Neural cell (in vitro differentiated cells): ENCODE measurements at regions not wholly inside any gene's neighbourhood (a gene's known extent, or its start where the extent isn't known, plus 50 kb on each side); places are given as distances from the start of the nearest gene placed in this dataset.

Source experiments
- H2AFZ ChIP-seq: fragments of 200-600, 300-800 bp; sonication (generic), shearing (Covaris generic); 2 replicates; pipeline ENCODE4 v1.6.0; 2014; ENCODE audit warnings: low read depth, mild to moderate bottlenecking, antibody characterized with exemption, low read length, moderate library complexity
- H3F3A ChIP-seq: fragments of 200-600 bp; shearing (Covaris generic); 2 replicates; pipeline ENCODE4 v1.6.1; 2016; ENCODE audit warnings: mild to moderate bottlenecking, moderate library complexity, mixed read lengths, antibody characterized with exemption, low read length; ENCODE audit not compliant: insufficient read depth, poor library complexity, severe bottlenecking
- H3K27ac ChIP-seq: fragments of 200-600, 300-800 bp; sonication (generic), shearing (Covaris generic); 2 replicates; pipeline ENCODE4 v1.5.1; 2014; ENCODE audit warnings: mild to moderate bottlenecking, low read length, moderate library complexity
- H3K27me3 ChIP-seq: fragments of 300-800, 200-600 bp; sonication (generic), shearing (Covaris generic); 2 replicates; pipeline ENCODE4 v1.6.0; 2014; ENCODE audit warnings: mild to moderate bottlenecking, low read depth, low read length, moderate library complexity; ENCODE audit not compliant: insufficient read depth
- H3K36me3 ChIP-seq: fragments of 300-800, 200-600 bp; sonication (generic), shearing (Covaris generic); 2 replicates; pipeline ENCODE4 v1.5.1; 2014; ENCODE audit warnings: mild to moderate bottlenecking, antibody characterized with exemption, low read length, moderate library complexity; ENCODE audit not compliant: insufficient read depth
- H3K4me2 ChIP-seq: fragments of 300-800, 200-600 bp; sonication (generic), shearing (Covaris generic); 2 replicates; pipeline ENCODE4 v1.6.0; 2014; ENCODE audit warnings: mild to moderate bottlenecking, low read length
- H3K4me3 ChIP-seq: fragments of 300-800, 200-600 bp; sonication (generic), shearing (Covaris generic); 2 replicates; pipeline ENCODE4 v1.5.1; 2014; ENCODE audit warnings: mild to moderate bottlenecking, low read length, moderate library complexity
- H3K79me2 ChIP-seq: fragments of 200-600 bp; shearing (Covaris generic); replicated peaks from 2 replicates; pipeline ENCODE4 v1.6.0; 2014; ENCODE audit warnings: mild to moderate bottlenecking, low read length, moderate library complexity; ENCODE audit not compliant: insufficient read depth
- H3K9ac ChIP-seq: fragments of 300-800, 200-600 bp; sonication (generic), shearing (Covaris generic); 2 replicates; pipeline ENCODE4 v1.6.1; 2016; ENCODE audit warnings: mild to moderate bottlenecking, low read length, mixed read lengths
- H3K9me2 ChIP-seq: fragments of 200-600 bp; shearing (Covaris generic); 2 replicates; pipeline ENCODE4 v1.6.1; 2016; ENCODE audit warnings: mild to moderate bottlenecking, low read length, mixed read lengths; ENCODE audit not compliant: insufficient read depth
- H3K9me3 ChIP-seq: fragments of 200-600, 300-800 bp; sonication (generic), shearing (Covaris generic); 2 replicates; pipeline ENCODE4 v1.6.1; 2016; ENCODE audit warnings: mild to moderate bottlenecking, mixed run types, low read length, moderate library complexity, mixed read lengths
- H4K20me1 ChIP-seq: fragments of 200-600 bp; shearing (Covaris generic); 2 replicates; pipeline ENCODE4 v1.6.1; 2016; ENCODE audit warnings: mild to moderate bottlenecking, mixed run types; ENCODE audit not compliant: insufficient read depth
- EP300 ChIP-seq: fragments of 450-650 bp; conservative IDR thresholded peaks from 2 replicates; pipeline ENCODE4 v1.6.1; 2014; ENCODE audit warnings: antibody characterized with exemption, mild to moderate bottlenecking, moderate library complexity; ENCODE audit not compliant: poor library complexity, severe bottlenecking
- EZH2 ChIP-seq: fragments of 200-600, 300-800 bp; shearing (Covaris generic), sonication (generic); IDR thresholded peaks from 2 replicates; pipeline ENCODE4 v1.6.1; 2014; ENCODE audit warnings: antibody characterized with exemption, low read length, borderline replicate concordance, mild to moderate bottlenecking; ENCODE audit not compliant: insufficient read depth, poor library complexity, severe bottlenecking
- MXI1 ChIP-seq: fragments of 450-650 bp; conservative IDR thresholded peaks from 2 replicates; pipeline ENCODE4 v1.6.1; 2014; ENCODE audit warnings: antibody characterized with exemption, mild to moderate bottlenecking; ENCODE audit not compliant: poor library complexity, severe bottlenecking
- POLR2AphosphoS5 ChIP-seq: IDR thresholded peaks from 2 replicates; pipeline ENCODE4 v1.6.1; 2012
- RAD21 ChIP-seq: fragments of 450-650 bp; conservative IDR thresholded peaks from 2 replicates; pipeline ENCODE4 v1.6.1; 2014; ENCODE audit warnings: antibody characterized with exemption, mild to moderate bottlenecking, moderate library complexity
- SMC3 ChIP-seq: fragments of 450-650 bp; conservative IDR thresholded peaks from 2 replicates; pipeline ENCODE4 v1.6.1; 2014; ENCODE audit warnings: antibody characterized with exemption, mild to moderate bottlenecking, moderate library complexity; ENCODE audit not compliant: poor library complexity
- TAF1 ChIP-seq: IDR thresholded peaks from 2 replicates; pipeline ENCODE4 v1.6.1; 2012; ENCODE audit warnings: low read depth
- TF ChIP-seq, protein P1 (sequence below): fragments of 450-650 bp; IDR thresholded peaks from 2 replicates; pipeline ENCODE4 v1.5.1; 2014; ENCODE audit warnings: antibody characterized with exemption, mild to moderate bottlenecking, moderate library complexity; ENCODE audit not compliant: poor library complexity, severe bottlenecking
- TF ChIP-seq, protein P2 (sequence below): IDR thresholded peaks from 2 replicates; pipeline ENCODE4 v1.6.1; 2012; ENCODE audit warnings: borderline replicate concordance

DNA sequence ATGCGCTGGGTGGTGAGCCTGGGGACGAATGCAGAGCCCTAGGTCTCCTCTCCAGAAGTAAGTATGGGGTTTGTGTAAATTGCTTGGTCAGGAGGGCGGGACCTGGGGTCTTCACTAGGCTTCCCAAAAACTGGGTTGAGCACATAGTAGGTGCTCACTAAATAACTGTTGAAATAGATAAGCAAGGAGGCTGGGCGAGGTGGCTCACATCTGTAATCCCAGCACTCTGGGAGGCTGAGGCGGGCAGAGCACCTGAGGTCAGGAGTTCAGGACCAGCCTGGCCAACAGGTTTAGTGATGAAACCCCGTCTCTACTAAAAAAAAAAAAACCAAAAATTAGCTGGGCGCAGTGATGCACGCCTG, 163.9 kb upstream of the IER5L start:
- Histone ChIP-seq H3K27ac (no peak overlapping the region), H3F3A (no peaks in the 10 kb centered on the region), H2AFZ (no peak overlapping the region)

DNA sequence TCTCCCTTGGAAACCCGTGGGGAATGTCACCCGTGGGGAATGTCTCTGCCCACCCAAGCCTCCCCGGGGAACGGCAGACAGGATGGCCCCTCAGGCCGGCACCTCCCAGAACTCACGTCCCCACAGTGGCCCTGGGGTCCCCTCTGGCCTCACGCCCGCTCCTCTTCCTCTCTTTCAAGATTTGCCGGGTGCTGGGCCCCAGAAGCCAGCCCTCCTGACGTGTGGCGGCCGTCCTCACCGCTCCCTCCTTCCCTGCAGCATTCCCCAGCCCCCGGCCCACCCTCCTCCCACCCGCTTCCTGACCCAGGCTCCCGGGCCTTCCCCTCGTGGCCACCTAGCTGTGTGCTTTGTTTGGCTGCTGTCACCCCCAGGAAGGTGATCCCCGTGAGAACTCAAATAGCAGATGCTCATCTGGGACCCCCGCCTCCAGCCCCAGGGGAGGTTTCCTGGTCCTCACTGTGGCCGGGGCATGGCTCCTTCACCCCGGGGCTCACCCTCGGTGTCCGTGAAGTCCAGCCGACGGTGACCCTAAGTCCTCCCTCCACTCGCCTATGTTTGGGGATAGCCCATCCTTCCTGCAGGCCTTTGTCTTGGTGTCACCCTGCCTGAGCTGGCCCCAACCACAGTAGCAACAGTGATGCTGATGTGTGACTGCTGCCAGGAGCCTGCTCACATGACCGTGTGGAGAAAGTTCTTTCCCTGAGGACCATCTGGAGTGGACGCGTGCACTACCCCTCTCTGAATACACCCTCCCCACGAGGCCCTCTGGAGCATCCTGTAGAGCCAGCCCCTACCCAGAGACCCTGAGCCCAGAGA, 163.3 kb upstream of the IER5L start:
- Histone ChIP-seq H3K9ac (no peak overlapping the region), H3K27ac (no peak overlapping the region), H2AFZ (no peak overlapping the region), H3K4me2 (no peak overlapping the region), H3F3A (no peaks in the 10 kb centered on the region), H4K20me1 (no peaks in the 10 kb centered on the region), H3K4me3 (no peak overlapping the region), H3K36me3 (no peaks in the 10 kb centered on the region), H3K79me2 (no peaks in the 10 kb centered on the region), H3K9me2 (no peaks in the 10 kb centered on the region), H3K9me3 (no peaks in the 10 kb centered on the region), H3K27me3 (no peaks in the 10 kb centered on the region)
- TF ChIP-seq SMC3, result no peak
- TF ChIP-seq EP300, result no peak
- TF ChIP-seq POLR2AphosphoS5, result no peak
- no peak for TF ChIP-seq TAF1
- TF ChIP-seq EZH2, result no peak
- TF ChIP-seq MXI1, result no peak
- TF ChIP-seq RAD21, result no peak
- TF ChIP-seq, protein P1, sequence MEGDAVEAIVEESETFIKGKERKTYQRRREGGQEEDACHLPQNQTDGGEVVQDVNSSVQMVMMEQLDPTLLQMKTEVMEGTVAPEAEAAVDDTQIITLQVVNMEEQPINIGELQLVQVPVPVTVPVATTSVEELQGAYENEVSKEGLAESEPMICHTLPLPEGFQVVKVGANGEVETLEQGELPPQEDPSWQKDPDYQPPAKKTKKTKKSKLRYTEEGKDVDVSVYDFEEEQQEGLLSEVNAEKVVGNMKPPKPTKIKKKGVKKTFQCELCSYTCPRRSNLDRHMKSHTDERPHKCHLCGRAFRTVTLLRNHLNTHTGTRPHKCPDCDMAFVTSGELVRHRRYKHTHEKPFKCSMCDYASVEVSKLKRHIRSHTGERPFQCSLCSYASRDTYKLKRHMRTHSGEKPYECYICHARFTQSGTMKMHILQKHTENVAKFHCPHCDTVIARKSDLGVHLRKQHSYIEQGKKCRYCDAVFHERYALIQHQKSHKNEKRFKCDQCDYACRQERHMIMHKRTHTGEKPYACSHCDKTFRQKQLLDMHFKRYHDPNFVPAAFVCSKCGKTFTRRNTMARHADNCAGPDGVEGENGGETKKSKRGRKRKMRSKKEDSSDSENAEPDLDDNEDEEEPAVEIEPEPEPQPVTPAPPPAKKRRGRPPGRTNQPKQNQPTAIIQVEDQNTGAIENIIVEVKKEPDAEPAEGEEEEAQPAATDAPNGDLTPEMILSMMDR, result no peak
- TF ChIP-seq, protein P2, sequence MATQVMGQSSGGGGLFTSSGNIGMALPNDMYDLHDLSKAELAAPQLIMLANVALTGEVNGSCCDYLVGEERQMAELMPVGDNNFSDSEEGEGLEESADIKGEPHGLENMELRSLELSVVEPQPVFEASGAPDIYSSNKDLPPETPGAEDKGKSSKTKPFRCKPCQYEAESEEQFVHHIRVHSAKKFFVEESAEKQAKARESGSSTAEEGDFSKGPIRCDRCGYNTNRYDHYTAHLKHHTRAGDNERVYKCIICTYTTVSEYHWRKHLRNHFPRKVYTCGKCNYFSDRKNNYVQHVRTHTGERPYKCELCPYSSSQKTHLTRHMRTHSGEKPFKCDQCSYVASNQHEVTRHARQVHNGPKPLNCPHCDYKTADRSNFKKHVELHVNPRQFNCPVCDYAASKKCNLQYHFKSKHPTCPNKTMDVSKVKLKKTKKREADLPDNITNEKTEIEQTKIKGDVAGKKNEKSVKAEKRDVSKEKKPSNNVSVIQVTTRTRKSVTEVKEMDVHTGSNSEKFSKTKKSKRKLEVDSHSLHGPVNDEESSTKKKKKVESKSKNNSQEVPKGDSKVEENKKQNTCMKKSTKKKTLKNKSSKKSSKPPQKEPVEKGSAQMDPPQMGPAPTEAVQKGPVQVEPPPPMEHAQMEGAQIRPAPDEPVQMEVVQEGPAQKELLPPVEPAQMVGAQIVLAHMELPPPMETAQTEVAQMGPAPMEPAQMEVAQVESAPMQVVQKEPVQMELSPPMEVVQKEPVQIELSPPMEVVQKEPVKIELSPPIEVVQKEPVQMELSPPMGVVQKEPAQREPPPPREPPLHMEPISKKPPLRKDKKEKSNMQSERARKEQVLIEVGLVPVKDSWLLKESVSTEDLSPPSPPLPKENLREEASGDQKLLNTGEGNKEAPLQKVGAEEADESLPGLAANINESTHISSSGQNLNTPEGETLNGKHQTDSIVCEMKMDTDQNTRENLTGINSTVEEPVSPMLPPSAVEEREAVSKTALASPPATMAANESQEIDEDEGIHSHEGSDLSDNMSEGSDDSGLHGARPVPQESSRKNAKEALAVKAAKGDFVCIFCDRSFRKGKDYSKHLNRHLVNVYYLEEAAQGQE, result no peak

More for the DNA sequence above, 163.9 kb upstream of the IER5L start:
- Histone ChIP-seq H3K79me2 (no peaks in the 10 kb centered on the region), H3K9me3 (no peaks in the 10 kb centered on the region), H3K36me3 (no peaks in the 10 kb centered on the region), H3K9ac (no peak overlapping the region), H3K4me2 (no peak overlapping the region), H3K27me3 (no peaks in the 10 kb centered on the region), H3K9me2 (no peaks in the 10 kb centered on the region), H3K4me3 (no peak overlapping the region), H4K20me1 (no peaks in the 10 kb centered on the region)
- no peak for TF ChIP-seq EP300
- no peak for TF ChIP-seq MXI1
